ENCODE measurements at regions not wholly inside any gene's neighbourhood (a gene's known extent, or its start where the extent isn't known, plus 50 kb on each side); places are given as distances from the start of the nearest gene placed in this dataset.
"Not testable (repeated sequence)": the region's sequence is repeated elsewhere in the genome, so short reads cannot be mapped to it uniquely, and the experiment has no call there.

GRCh38 chr5:18563853-18564252, 929.6 kb downstream of the TAF11L14 start:
- intact Hi-C loops (cut with DNase I), result no loop called here
- H3K36me3 ChIP-seq (ENCODE audit: control insufficient read depth in 1 of 2, insufficient read depth in 2 of 2, low read length in 1 of 2), result no peaks in the 10 kb centered on the region
- no peaks in the 10 kb centered on the region for H3K9me3 ChIP-seq (ENCODE audit: control insufficient read depth, low read length)
- no peak for DNase-seq
- no peak overlapping the region for H3K4me3 ChIP-seq (ENCODE audit: low read length in 2 of 2)
- WGBS, 2 donors, result 62 to 65% methylated on average over 2 of the region's 2 CpGs
- H3K27ac ChIP-seq (ENCODE audit: low read depth in 1 of 2, low read length in 2 of 2), result no peak overlapping the region
- H3K4me1 ChIP-seq (ENCODE audit: control insufficient read depth in 1 of 2, insufficient read depth in 2 of 2, low read length in 2 of 2), result no peaks in the 10 kb centered on the region
- ATAC-seq (ENCODE audit: low FRiP score), result no peak
- no peaks in the 10 kb centered on the region for H3K27me3 ChIP-seq (ENCODE audit: control insufficient read depth in 1 of 2, insufficient read depth in 2 of 2, low read length in 1 of 2)

- intact Hi-C loops (cut with DNase I), result no loop called here
- Histone ChIP-seq H3K36me3 (ENCODE audit: control insufficient read depth in 1 of 2, insufficient read depth in 2 of 2, low read length in 1 of 2) (no peaks in the 10 kb centered on the region), H3K4me3 (ENCODE audit: low read length in 2 of 2) (no peak overlapping the region), H3K4me1 (ENCODE audit: control insufficient read depth in 1 of 2, insufficient read depth in 2 of 2, low read length in 2 of 2) (no peaks in the 10 kb centered on the region), H3K9me3 (ENCODE audit: control insufficient read depth, low read length) (no peaks in the 10 kb centered on the region), H3K27ac (ENCODE audit: low read depth in 1 of 2, low read length in 2 of 2) (no peak overlapping the region), H3K27me3 (ENCODE audit: control insufficient read depth in 1 of 2, insufficient read depth in 2 of 2, low read length in 1 of 2) (no peaks in the 10 kb centered on the region)
- DNase-seq (no peak), ATAC-seq (ENCODE audit: low FRiP score) (no peak)
These were observed 932.4 kb downstream of the TAF11L14 start for GRCh38 chr5:18566671-18567070.

GRCh38 chr5:18576586-18576985, 942.3 kb downstream of the TAF11L14 start:
- ATAC-seq (ENCODE audit: low FRiP score) (no peak), DNase-seq (no peak)
- intact Hi-C loops (cut with DNase I), result no loop called here
- Histone ChIP-seq H3K27me3 (ENCODE audit: control insufficient read depth in 1 of 2, insufficient read depth in 2 of 2, low read length in 1 of 2) (no peaks in the 10 kb centered on the region), H3K27ac (ENCODE audit: low read depth in 1 of 2, low read length in 2 of 2) (no peak overlapping the region), H3K9me3 (ENCODE audit: control insufficient read depth, low read length) (no peaks in the 10 kb centered on the region), H3K36me3 (ENCODE audit: control insufficient read depth in 1 of 2, insufficient read depth in 2 of 2, low read length in 1 of 2) (no peaks in the 10 kb centered on the region), H3K4me3 (ENCODE audit: low read length in 2 of 2) (no peak overlapping the region), H3K4me1 (ENCODE audit: control insufficient read depth in 1 of 2, insufficient read depth in 2 of 2, low read length in 2 of 2) (no peaks in the 10 kb centered on the region)
- WGBS, 2 donors, result 78% methylated on average over 4 of the region's 4 CpGs

GRCh38 chr5:18601185-18601584, 966.9 kb downstream of the TAF11L14 start:
- no peak for DNase-seq
- Histone ChIP-seq H3K36me3 (ENCODE audit: control insufficient read depth in 1 of 2, insufficient read depth in 2 of 2, low read length in 1 of 2) (no peaks in the 10 kb centered on the region), H3K27ac (ENCODE audit: low read depth in 1 of 2, low read length in 2 of 2) (no peak overlapping the region), H3K9me3 (ENCODE audit: control insufficient read depth, low read length) (no peaks in the 10 kb centered on the region), H3K4me1 (ENCODE audit: control insufficient read depth in 1 of 2, insufficient read depth in 2 of 2, low read length in 2 of 2) (no peaks in the 10 kb centered on the region), H3K4me3 (ENCODE audit: low read length in 2 of 2) (no peak overlapping the region), H3K27me3 (ENCODE audit: control insufficient read depth in 1 of 2, insufficient read depth in 2 of 2, low read length in 1 of 2) (no peaks in the 10 kb centered on the region)
- 44% methylated on average over 1 of the region's 1 CpG for WGBS, 2 donors
- ATAC-seq (ENCODE audit: low FRiP score), result no peak
- intact Hi-C loops (cut with DNase I), result no loop called here

- H3K27ac ChIP-seq (ENCODE audit: low read depth in 1 of 2, low read length in 2 of 2), result no peak overlapping the region
- no peak overlapping the region for H3K4me3 ChIP-seq (ENCODE audit: low read length in 2 of 2)
- H3K36me3 ChIP-seq (ENCODE audit: control insufficient read depth in 1 of 2, insufficient read depth in 2 of 2, low read length in 1 of 2), result no peaks in the 10 kb centered on the region
- H3K4me1 ChIP-seq (ENCODE audit: control insufficient read depth in 1 of 2, insufficient read depth in 2 of 2, low read length in 2 of 2), result no peaks in the 10 kb centered on the region
- DNase-seq, result no peak
- WGBS, 2 donors, result 35 to 51% methylated on average over 1 of the region's 1 CpG
- H3K9me3 ChIP-seq (ENCODE audit: control insufficient read depth, low read length), result no peaks in the 10 kb centered on the region
- ATAC-seq (ENCODE audit: low FRiP score), result no peak
- no peaks in the 10 kb centered on the region for H3K27me3 ChIP-seq (ENCODE audit: control insufficient read depth in 1 of 2, insufficient read depth in 2 of 2, low read length in 1 of 2)
- intact Hi-C loops (cut with DNase I), result no loop called here
These were observed 968.1 kb downstream of the TAF11L14 start for GRCh38 chr5:18602402-18602801.

GRCh38 chr5:18605186-18605585, 970.9 kb downstream of the TAF11L14 start:
- ATAC-seq (ENCODE audit: low FRiP score) (no peak), DNase-seq (no peak)
- no peak overlapping the region for H3K4me3 ChIP-seq (ENCODE audit: low read length in 2 of 2)
- intact Hi-C loops (cut with DNase I), result no loop called here
- no peaks in the 10 kb centered on the region for H3K4me1 ChIP-seq (ENCODE audit: control insufficient read depth in 1 of 2, insufficient read depth in 2 of 2, low read length in 2 of 2)
- no peaks in the 10 kb centered on the region for H3K9me3 ChIP-seq (ENCODE audit: control insufficient read depth, low read length)
- no peaks in the 10 kb centered on the region for H3K27me3 ChIP-seq (ENCODE audit: control insufficient read depth in 1 of 2, insufficient read depth in 2 of 2, low read length in 1 of 2)
- no peak overlapping the region for H3K27ac ChIP-seq (ENCODE audit: low read depth in 1 of 2, low read length in 2 of 2)
- H3K36me3 ChIP-seq (ENCODE audit: control insufficient read depth in 1 of 2, insufficient read depth in 2 of 2, low read length in 1 of 2), result no peaks in the 10 kb centered on the region

- Histone ChIP-seq H3K36me3 (ENCODE audit: control insufficient read depth in 1 of 2, insufficient read depth in 2 of 2, low read length in 1 of 2) (no peaks in the 10 kb centered on the region), H3K27me3 (ENCODE audit: control insufficient read depth in 1 of 2, insufficient read depth in 2 of 2, low read length in 1 of 2) (no peaks in the 10 kb centered on the region), H3K9me3 (ENCODE audit: control insufficient read depth, low read length) (no peaks in the 10 kb centered on the region), H3K4me3 (ENCODE audit: low read length in 2 of 2) (no peak overlapping the region), H3K27ac (ENCODE audit: low read depth in 1 of 2, low read length in 2 of 2) (no peak overlapping the region), H3K4me1 (ENCODE audit: control insufficient read depth in 1 of 2, insufficient read depth in 2 of 2, low read length in 2 of 2) (no peaks in the 10 kb centered on the region)
- intact Hi-C loops (cut with DNase I), result no loop called here
- WGBS, 2 donors, result 77 to 81% methylated on average over 5 of the region's 5 CpGs
- no peak for ATAC-seq (ENCODE audit: low FRiP score)
- no peak for DNase-seq
These were observed 973.3 kb downstream of the TAF11L14 start for GRCh38 chr5:18607570-18607969.

GRCh38 chr5:18617191-18617590, 982.9 kb downstream of the TAF11L14 start:
- H3K27ac ChIP-seq (ENCODE audit: low read depth in 1 of 2, low read length in 2 of 2); H3K36me3 ChIP-seq (ENCODE audit: control insufficient read depth in 1 of 2, insufficient read depth in 2 of 2, low read length in 1 of 2); ATAC-seq (ENCODE audit: low FRiP score); intact Hi-C loops (cut with DNase I); H3K9me3 ChIP-seq (ENCODE audit: control insufficient read depth, low read length); H3K27me3 ChIP-seq (ENCODE audit: control insufficient read depth in 1 of 2, insufficient read depth in 2 of 2, low read length in 1 of 2); H3K4me1 ChIP-seq (ENCODE audit: control insufficient read depth in 1 of 2, insufficient read depth in 2 of 2, low read length in 2 of 2); H3K4me3 ChIP-seq (ENCODE audit: low read length in 2 of 2); DNase-seq: not testable (repeated sequence)
- WGBS, 2 donors, result 83 to 87% methylated on average over 2 of the region's 2 CpGs

GRCh38 chr5:18630458-18631045, 996.3 kb downstream of the TAF11L14 start:
- DNase-seq (no peak), ATAC-seq (ENCODE audit: low FRiP score) (no peak)
- WGBS, 2 donors, result 97% methylated on average over 2 of the region's 2 CpGs
- H3K4me3 ChIP-seq (ENCODE audit: low read length in 2 of 2), result no peak overlapping the region
- H3K36me3 ChIP-seq (ENCODE audit: control insufficient read depth in 1 of 2, insufficient read depth in 2 of 2, low read length in 1 of 2), result no peaks in the 10 kb centered on the region
- no peak overlapping the region for H3K27ac ChIP-seq (ENCODE audit: low read depth in 1 of 2, low read length in 2 of 2)
- H3K9me3 ChIP-seq (ENCODE audit: control insufficient read depth, low read length), result no peaks in the 10 kb centered on the region
- intact Hi-C loops (cut with DNase I), result no loop called here
- H3K27me3 ChIP-seq (ENCODE audit: control insufficient read depth in 1 of 2, insufficient read depth in 2 of 2, low read length in 1 of 2), result no peaks in the 10 kb centered on the region
- no peaks in the 10 kb centered on the region for H3K4me1 ChIP-seq (ENCODE audit: control insufficient read depth in 1 of 2, insufficient read depth in 2 of 2, low read length in 2 of 2)

Data from aorta (tissue), 5 donors.